HL-60/S4 treated with phorbol 12-myristate 13-acetate at 8.2 ng/mL for 4 days and 3 days (cell line): ENCODE measurements at regions not wholly inside any gene's neighbourhood (a gene's known extent, or its start where the extent isn't known, plus 50 kb on each side); places are given as distances from the start of the nearest gene placed in this dataset.
"Not testable (repeated sequence)": the region's sequence is repeated elsewhere in the genome, so short reads cannot be mapped to it uniquely, and the experiment has no call there.

ENCODE experiments used
- in situ Hi-C: fragments of 300-500 bp; cut with MboI; formaldehyde crosslinking; loops from 2 replicates; pipeline ENCODE4 v1.15.0; 2022; ENCODE audit warnings: low sequenced_read_pairs

GRCh38 chr20:5492937-5493336, 117.9 kb downstream of the GPCPD1 start:
- in situ Hi-C loops, result no loop called here

GRCh38 chr20:5491455-5491854, 119.4 kb downstream of the GPCPD1 start:
- in situ Hi-C loops, result no loop called here

GRCh38 chr20:5489601-5490000, 121.2 kb downstream of the GPCPD1 start:
- in situ Hi-C loops, result no loop called here

GRCh38 chr20:5488823-5489222, 122.0 kb downstream of the GPCPD1 start:
- in situ Hi-C loops, result no loop called here

GRCh38 chr20:5486377-5487054, 124.3 kb downstream of the GPCPD1 start:
- in situ Hi-C loops, result no loop called here

GRCh38 chr20:5484926-5485325, 125.9 kb downstream of the GPCPD1 start:
- in situ Hi-C loops, result no loop called here

- in situ Hi-C loops, result no loop called here
These were observed 126.5 kb downstream of the GPCPD1 start for GRCh38 chr20:5484346-5484745.

GRCh38 chr20:5482791-5483190, 128.0 kb downstream of the GPCPD1 start:
- in situ Hi-C loops, result no loop called here

- in situ Hi-C loops, result no loop called here
These were observed 128.9 kb downstream of the GPCPD1 start for GRCh38 chr20:5481872-5482271.

GRCh38 chr20:5480824-5481600, 129.8 kb downstream of the GPCPD1 start:
- in situ Hi-C loops, result no loop called here

GRCh38 chr20:5474646-5475550, 135.9 kb downstream of the GPCPD1 start:
- in situ Hi-C loops, result no loop called here

GRCh38 chr20:5471866-5472265, 138.9 kb downstream of the GPCPD1 start:
- in situ Hi-C loops, result not testable (repeated sequence)

- in situ Hi-C loops, result no loop called here
These were observed 139.4 kb downstream of the GPCPD1 start for GRCh38 chr20:5471368-5471767.

- in situ Hi-C loops, result no loop called here
These were observed 139.9 kb downstream of the GPCPD1 start for GRCh38 chr20:5470943-5471342.

- in situ Hi-C loops, result no loop called here
These were observed 140.3 kb downstream of the GPCPD1 start for GRCh38 chr20:5470458-5470857.

GRCh38 chr20:5469111-5469510, 141.7 kb downstream of the GPCPD1 start:
- in situ Hi-C loops, result no loop called here

GRCh38 chr20:5467086-5467485, 143.7 kb downstream of the GPCPD1 start:
- in situ Hi-C loops, result no loop called here

GRCh38 chr20:5465604-5465927, 145.2 kb downstream of the GPCPD1 start:
- in situ Hi-C loops, result no loop called here

- in situ Hi-C loops, result no loop called here
These were observed 145.8 kb downstream of the GPCPD1 start for GRCh38 chr20:5464901-5465603.

GRCh38 chr20:5463007-5463686, 146.4 kb upstream of the PROKR2 start:
- in situ Hi-C loops, result no loop called here
